ENCODE measurements at regions not wholly inside any gene's neighbourhood (a gene's known extent, or its start where the extent isn't known, plus 50 kb on each side); places are given as distances from the start of the nearest gene placed in this dataset.

GRCh38 chr6:48553467-48554189 lies 442.6 kb upstream of the PTCHD4 start:
- Mint-ChIP-seq H3K4me1 (no peaks in the 10 kb centered on the region), H3K27ac (no peak overlapping the region), H3K9me3 (peaks cover 4% of the 10 kb centered on the region), H3K27me3 (no peaks in the 10 kb centered on the region), H3K36me3 (ENCODE audit: low read depth) (no peaks in the 10 kb centered on the region), H3K4me3 (no peak overlapping the region)
- DNase-seq (no peak), ATAC-seq (ENCODE audit: low read depth) (no peak)
- ChIA-PET POLR2A (no interaction called here), CTCF (no interaction called here)
- TF ChIP-seq CTCF (IDR thresholded peaks at IDR 0.05) = no peak
- intact Hi-C loops (cut with micrococcal nuclease) = no loop called here

GRCh38 chr6:48552905-48553304 lies 441.9 kb upstream of the PTCHD4 start:
- CTCF ChIA-PET = no interaction called here
- H3K9me3 Mint-ChIP-seq = peaks cover 4% of the 10 kb centered on the region
- H3K27ac Mint-ChIP-seq = no peak overlapping the region
- DNase-seq = no peak
- H3K4me1 Mint-ChIP-seq = no peaks in the 10 kb centered on the region
- H3K4me3 Mint-ChIP-seq = no peak overlapping the region
- no peak for ATAC-seq (ENCODE audit: low read depth)
- intact Hi-C loops (cut with micrococcal nuclease) = no loop called here
- POLR2A ChIA-PET = no interaction called here
- H3K27me3 Mint-ChIP-seq = no peaks in the 10 kb centered on the region
- no peak for TF ChIP-seq CTCF (IDR thresholded peaks at IDR 0.05)
- H3K36me3 Mint-ChIP-seq (ENCODE audit: low read depth) = no peaks in the 10 kb centered on the region

- TF ChIP-seq CTCF (IDR thresholded peaks at IDR 0.05) = no peak
- DNase-seq (no peak), ATAC-seq (ENCODE audit: low read depth) (no peak)
- Mint-ChIP-seq H3K4me1 (no peaks in the 10 kb centered on the region), H3K27me3 (no peaks in the 10 kb centered on the region), H3K36me3 (ENCODE audit: low read depth) (no peaks in the 10 kb centered on the region), H3K9me3 (peaks cover 5% of the 10 kb centered on the region), H3K4me3 (no peak overlapping the region), H3K27ac (no peak overlapping the region)
- intact Hi-C loops (cut with micrococcal nuclease) = no loop called here
- CTCF ChIA-PET = no interaction called here
- POLR2A ChIA-PET = no interaction called here
Observed at GRCh38 chr6:48550603-48551002, 439.6 kb upstream of the PTCHD4 start.

GRCh38 chr6:48542191-48542590 lies 431.2 kb upstream of the PTCHD4 start:
- Mint-ChIP-seq H3K27me3 (no peaks in the 10 kb centered on the region), H3K9me3 (peaks cover 8% of the 10 kb centered on the region)
- no peak for TF ChIP-seq CTCF (IDR thresholded peaks at IDR 0.05)

DNA sequence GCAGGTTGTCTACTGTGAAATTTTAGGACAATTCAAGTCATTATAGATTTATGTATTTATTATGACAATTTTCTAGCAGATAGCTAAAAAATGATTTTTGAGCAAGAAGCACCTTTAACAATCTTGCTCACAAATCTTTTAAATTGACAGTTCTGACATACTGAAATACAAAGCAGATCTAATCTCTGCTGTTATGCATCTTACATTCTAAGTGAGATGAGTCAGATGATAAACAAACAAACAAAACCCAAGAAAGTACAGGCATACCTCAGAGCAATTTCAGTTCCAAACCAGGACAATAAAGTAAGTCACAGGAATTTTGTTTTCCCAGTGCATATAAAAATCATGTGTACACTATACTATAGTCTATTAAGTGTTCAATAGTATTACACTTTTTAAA lies 430.7 kb upstream of the PTCHD4 start:
- no peak overlapping the region for H3K4me3 Mint-ChIP-seq
- intact Hi-C loops (cut with micrococcal nuclease) = no loop called here
- POLR2A ChIA-PET = no interaction called here
- H3K36me3 Mint-ChIP-seq (ENCODE audit: low read depth) = no peaks in the 10 kb centered on the region
- no peak for ATAC-seq (ENCODE audit: low read depth)
- H3K27me3 Mint-ChIP-seq = no peaks in the 10 kb centered on the region
- no peaks in the 10 kb centered on the region for H3K4me1 Mint-ChIP-seq
- H3K27ac Mint-ChIP-seq = no peak overlapping the region
- CTCF ChIA-PET = no interaction called here
- peaks cover 7% of the 10 kb centered on the region for H3K9me3 Mint-ChIP-seq
- DNase-seq = no peak
- no peak for TF ChIP-seq CTCF (IDR thresholded peaks at IDR 0.05)

More at GRCh38 chr6:48542191-48542590, 431.2 kb upstream of the PTCHD4 start:
- no peak for ATAC-seq (ENCODE audit: low read depth)
- intact Hi-C loops (cut with micrococcal nuclease) = no loop called here
- H3K4me1 Mint-ChIP-seq = no peaks in the 10 kb centered on the region
- H3K4me3 Mint-ChIP-seq = no peak overlapping the region
- ChIA-PET CTCF (no interaction called here), POLR2A (no interaction called here)
- DNase-seq = no peak
- no peaks in the 10 kb centered on the region for H3K36me3 Mint-ChIP-seq (ENCODE audit: low read depth)
- no peak overlapping the region for H3K27ac Mint-ChIP-seq
